HepG2 (cell line): ENCODE measurements at regions not wholly inside any gene's neighbourhood (a gene's known extent, or its start where the extent isn't known, plus 50 kb on each side); places are given as distances from the start of the nearest gene placed in this dataset.

Source experiments
- ATAC-seq: fragments of 200-7000 bp; cut with Tn5 transposase; 3 replicates; pipeline ENCODE4 v1.9.1; 2020; ENCODE audit warnings: mild to moderate bottlenecking, moderate library complexity
- BruUV-seq: library from RNA; stranded (reverse); fragments of 400-500 nt; replicated peaks from 2 replicates; lab custom pipeline; 2021; lab: Mats Ljungman, UMichigan
- CTCF ChIA-PET: fragments of 300-600 bp; formaldehyde crosslinking; extraction: SDS; loops from one replicate; lab custom pipeline; 2021; ENCODE audit warnings: low total read pairs, inconsistent platforms, low intra/inter-chr PET ratio; lab: Yijun Ruan, JAX
- POLR2A ChIA-PET: fragments of 350-600 bp; sonication (Branson Sonifier 250); formaldehyde crosslinking; loops from one replicate; lab custom pipeline; 2020; ENCODE audit warnings: antibody characterized with exemption, inconsistent platforms; lab: Yijun Ruan, JAX
- DNase-seq: peaks from one replicate; pipeline ENCODE4 v3.0.0-alpha.2; 2015; ENCODE audit warnings: low spot score
- FAIRE-seq: peaks from 3 replicates; lab custom pipeline; 2011; peaks lifted over from hg19 to GRCh38; lab: Jason Lieb, UNC
- H2AFZ ChIP-seq: one replicate; pipeline ENCODE4 v1.6.1; 2011; ENCODE audit warnings: low read length, inconsistent platforms
- H3K27ac ChIP-seq: fragments of 300-600 bp; 3 replicates; pipeline ENCODE4 v1.8.0; 2011; ENCODE audit warnings: mixed run types, mild to moderate bottlenecking, mixed read lengths, low read length, inconsistent platforms; ENCODE audit not compliant: insufficient read depth; ENCODE audit errors: extremely low read length
- H3K27me3 ChIP-seq, 2 experiments: fragments of 200-600 bp in 1 of 2; 2 replicates in 1 of 2; 3 replicates in 1 of 2; pipeline versions ENCODE4 v1.6.0 to v1.8.0; 2011; ENCODE audit warnings: low read length in 2 of 2, mild to moderate bottlenecking in 2 of 2, moderate library complexity in 2 of 2, inconsistent platforms in 1 of 2; ENCODE audit not compliant: insufficient read depth in 2 of 2, control insufficient read depth in 1 of 2
- H3K36me3 ChIP-seq, 2 experiments: fragments of 200-600 bp in 1 of 2; replicated peaks in 1 of 2; 2 replicates in 1 of 2; 3 replicates in 1 of 2; pipeline versions ENCODE4 v1.5.1 to v1.8.0; 2011; ENCODE audit warnings: low read length in 2 of 2, inconsistent platforms in 1 of 2; ENCODE audit not compliant: insufficient read depth in 2 of 2, control insufficient read depth in 1 of 2
- H3K4me1 ChIP-seq: 2 replicates; pipeline ENCODE4 v1.5.1; 2012; ENCODE audit warnings: low read length, inconsistent platforms; ENCODE audit not compliant: insufficient read depth
- H3K4me2 ChIP-seq: 2 replicates; pipeline ENCODE4 v1.6.0; 2011; ENCODE audit warnings: low read depth, low read length, inconsistent platforms
- H3K4me3 ChIP-seq, 3 experiments: fragments of 200-600 bp in 1 of 3; sonication (generic), shearing (Covaris generic) in 1 of 3; replicated peaks in 1 of 3; 2 replicates each; pipeline ENCODE4 v1.5.1; 2011 to 2016; ENCODE audit warnings: low read length in 3 of 3, inconsistent platforms in 2 of 3, low read depth in 2 of 3, mild to moderate bottlenecking in 2 of 3, control low read depth in 1 of 3, mixed read lengths in 1 of 3; ENCODE audit not compliant: insufficient read depth in 1 of 3
- H3K79me2 ChIP-seq: one replicate; pipeline ENCODE4 v1.6.1; 2011; ENCODE audit warnings: low read length, inconsistent platforms; ENCODE audit not compliant: insufficient read depth
- H3K9ac ChIP-seq: 2 replicates; pipeline ENCODE4 v1.6.0; 2011; ENCODE audit warnings: mild to moderate bottlenecking, low read depth, low read length, inconsistent platforms; ENCODE audit not compliant: insufficient read depth
- H3K9me3 ChIP-seq: 2 replicates; pipeline ENCODE4 v1.5.1; 2012; ENCODE audit warnings: mild to moderate bottlenecking, low read length
- H4K20me1 ChIP-seq: 2 replicates; pipeline ENCODE4 v1.6.0; 2011; ENCODE audit warnings: inconsistent platforms, mild to moderate bottlenecking, low read length, moderate library complexity; ENCODE audit not compliant: insufficient read depth
- BHLHE40 ChIP-seq: IDR thresholded peaks from 2 replicates; pipeline ENCODE4 v1.6.1; 2011; ENCODE audit warnings: low read length, improper control_type of control experiment
- CAMTA2 ChIP-seq: sonication (generic); formaldehyde crosslinking; IDR thresholded peaks from 2 replicates; pipeline ENCODE4 v1.4.0; 2020; ENCODE audit warnings: mild to moderate bottlenecking, missing genetic modification reagents, borderline replicate concordance
- FOXO1 ChIP-seq: sonication (generic); formaldehyde crosslinking; IDR thresholded peaks from 2 replicates; pipeline ENCODE4 v1.4.0; 2020; ENCODE audit warnings: missing genetic modification reagents
- MED13 ChIP-seq: sonication (generic); formaldehyde crosslinking; IDR thresholded peaks from 2 replicates; pipeline ENCODE4 v1.5.0; 2020; ENCODE audit warnings: missing genetic modification reagents
- ZNF24 ChIP-seq: fragments of 450-650 bp; IDR thresholded peaks from 2 replicates; pipeline ENCODE4 v1.6.1; 2017; ENCODE audit warnings: antibody characterized with exemption, mild to moderate bottlenecking
- WGBS: methylation state at CpG from one replicate; pipeline ENCODE4 v1.1.6; 2017; ENCODE audit warnings: low lambda C conversion rate; 5-methylcytosine and 5-hydroxymethylcytosine counted together
- in situ Hi-C: cut with HindIII; loops from 2 replicates; pipeline ENCODE4 v1.10.0; 2017; ENCODE audit warnings: low pct_unique_long_range_greater_than_20kb; ENCODE audit not compliant: extremely low pct_ligation_motif_present
- intact Hi-C: fragments of 100-400 bp; cut with micrococcal nuclease; formaldehyde crosslinking; loops from one replicate; pipeline ENCODE4 v1.10.0; 2022; ENCODE audit not compliant: unreplicated experiment
- TF ChIP-seq, protein P1 (sequence below): sonication (generic); formaldehyde crosslinking; IDR thresholded peaks from 2 replicates; pipeline ENCODE4 v1.5.0; 2020; ENCODE audit warnings: mild to moderate bottlenecking, missing genetic modification reagents, borderline replicate concordance
- TF ChIP-seq, protein P2 (sequence below): sonication (generic); formaldehyde crosslinking; IDR thresholded peaks from 2 replicates; pipeline ENCODE4 v1.4.0; 2020; ENCODE audit warnings: missing genetic modification reagents
- TF ChIP-seq, protein P3 (sequence below): sonication (generic); formaldehyde crosslinking; IDR thresholded peaks from 2 replicates; pipeline ENCODE4 v1.4.0; 2020; ENCODE audit warnings: mild to moderate bottlenecking, missing genetic modification reagents
- TF ChIP-seq, protein P4 (sequence below): IDR thresholded peaks from 2 replicates; pipeline ENCODE4 v1.6.1; 2016; ENCODE audit warnings: mild to moderate bottlenecking

DNA sequence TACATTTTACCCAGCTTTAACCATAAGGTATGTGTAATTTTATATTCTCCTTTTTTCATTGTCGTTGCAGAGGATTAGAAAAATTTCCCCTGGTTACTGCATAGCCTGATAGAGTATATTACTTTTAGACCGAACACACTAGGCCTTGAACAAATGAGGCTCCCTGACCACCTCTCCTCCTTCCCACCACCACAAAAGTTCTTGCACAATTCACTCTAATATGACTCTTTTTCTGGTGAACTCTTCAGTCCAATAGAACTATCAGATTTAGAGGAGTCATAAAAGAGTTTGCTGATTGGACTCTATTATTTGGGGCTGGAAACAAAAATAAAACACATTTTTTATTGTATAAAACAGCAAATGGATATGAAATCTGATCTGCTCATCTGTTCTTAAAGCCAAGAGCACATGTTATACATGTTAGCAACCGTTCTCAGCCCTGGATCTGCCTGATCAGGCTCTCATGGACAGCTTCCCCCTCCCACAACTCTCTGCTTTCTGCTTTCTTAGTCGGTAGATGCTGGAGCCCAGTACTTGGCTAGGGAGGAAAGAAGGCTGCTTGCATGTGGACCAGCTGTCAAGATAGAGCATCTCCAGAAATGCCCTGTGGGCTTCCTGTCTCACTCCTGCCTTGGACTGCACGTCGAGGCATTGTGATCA is 83.5 kb downstream of the CD164 start:
- no peak for FAIRE-seq
- POLR2A ChIA-PET, result no interaction called here
- H3K4me2 ChIP-seq, result no peak overlapping the region

More for the DNA sequence above, 83.5 kb downstream of the CD164 start:
- no peak overlapping the region for H3K27ac ChIP-seq
- no peak for TF ChIP-seq CAMTA2 (CRISPR knock-in tag)
- TF ChIP-seq FOXO1 (CRISPR knock-in tag), result no peak
- TF ChIP-seq BHLHE40, result no peak
- TF ChIP-seq, protein P1, sequence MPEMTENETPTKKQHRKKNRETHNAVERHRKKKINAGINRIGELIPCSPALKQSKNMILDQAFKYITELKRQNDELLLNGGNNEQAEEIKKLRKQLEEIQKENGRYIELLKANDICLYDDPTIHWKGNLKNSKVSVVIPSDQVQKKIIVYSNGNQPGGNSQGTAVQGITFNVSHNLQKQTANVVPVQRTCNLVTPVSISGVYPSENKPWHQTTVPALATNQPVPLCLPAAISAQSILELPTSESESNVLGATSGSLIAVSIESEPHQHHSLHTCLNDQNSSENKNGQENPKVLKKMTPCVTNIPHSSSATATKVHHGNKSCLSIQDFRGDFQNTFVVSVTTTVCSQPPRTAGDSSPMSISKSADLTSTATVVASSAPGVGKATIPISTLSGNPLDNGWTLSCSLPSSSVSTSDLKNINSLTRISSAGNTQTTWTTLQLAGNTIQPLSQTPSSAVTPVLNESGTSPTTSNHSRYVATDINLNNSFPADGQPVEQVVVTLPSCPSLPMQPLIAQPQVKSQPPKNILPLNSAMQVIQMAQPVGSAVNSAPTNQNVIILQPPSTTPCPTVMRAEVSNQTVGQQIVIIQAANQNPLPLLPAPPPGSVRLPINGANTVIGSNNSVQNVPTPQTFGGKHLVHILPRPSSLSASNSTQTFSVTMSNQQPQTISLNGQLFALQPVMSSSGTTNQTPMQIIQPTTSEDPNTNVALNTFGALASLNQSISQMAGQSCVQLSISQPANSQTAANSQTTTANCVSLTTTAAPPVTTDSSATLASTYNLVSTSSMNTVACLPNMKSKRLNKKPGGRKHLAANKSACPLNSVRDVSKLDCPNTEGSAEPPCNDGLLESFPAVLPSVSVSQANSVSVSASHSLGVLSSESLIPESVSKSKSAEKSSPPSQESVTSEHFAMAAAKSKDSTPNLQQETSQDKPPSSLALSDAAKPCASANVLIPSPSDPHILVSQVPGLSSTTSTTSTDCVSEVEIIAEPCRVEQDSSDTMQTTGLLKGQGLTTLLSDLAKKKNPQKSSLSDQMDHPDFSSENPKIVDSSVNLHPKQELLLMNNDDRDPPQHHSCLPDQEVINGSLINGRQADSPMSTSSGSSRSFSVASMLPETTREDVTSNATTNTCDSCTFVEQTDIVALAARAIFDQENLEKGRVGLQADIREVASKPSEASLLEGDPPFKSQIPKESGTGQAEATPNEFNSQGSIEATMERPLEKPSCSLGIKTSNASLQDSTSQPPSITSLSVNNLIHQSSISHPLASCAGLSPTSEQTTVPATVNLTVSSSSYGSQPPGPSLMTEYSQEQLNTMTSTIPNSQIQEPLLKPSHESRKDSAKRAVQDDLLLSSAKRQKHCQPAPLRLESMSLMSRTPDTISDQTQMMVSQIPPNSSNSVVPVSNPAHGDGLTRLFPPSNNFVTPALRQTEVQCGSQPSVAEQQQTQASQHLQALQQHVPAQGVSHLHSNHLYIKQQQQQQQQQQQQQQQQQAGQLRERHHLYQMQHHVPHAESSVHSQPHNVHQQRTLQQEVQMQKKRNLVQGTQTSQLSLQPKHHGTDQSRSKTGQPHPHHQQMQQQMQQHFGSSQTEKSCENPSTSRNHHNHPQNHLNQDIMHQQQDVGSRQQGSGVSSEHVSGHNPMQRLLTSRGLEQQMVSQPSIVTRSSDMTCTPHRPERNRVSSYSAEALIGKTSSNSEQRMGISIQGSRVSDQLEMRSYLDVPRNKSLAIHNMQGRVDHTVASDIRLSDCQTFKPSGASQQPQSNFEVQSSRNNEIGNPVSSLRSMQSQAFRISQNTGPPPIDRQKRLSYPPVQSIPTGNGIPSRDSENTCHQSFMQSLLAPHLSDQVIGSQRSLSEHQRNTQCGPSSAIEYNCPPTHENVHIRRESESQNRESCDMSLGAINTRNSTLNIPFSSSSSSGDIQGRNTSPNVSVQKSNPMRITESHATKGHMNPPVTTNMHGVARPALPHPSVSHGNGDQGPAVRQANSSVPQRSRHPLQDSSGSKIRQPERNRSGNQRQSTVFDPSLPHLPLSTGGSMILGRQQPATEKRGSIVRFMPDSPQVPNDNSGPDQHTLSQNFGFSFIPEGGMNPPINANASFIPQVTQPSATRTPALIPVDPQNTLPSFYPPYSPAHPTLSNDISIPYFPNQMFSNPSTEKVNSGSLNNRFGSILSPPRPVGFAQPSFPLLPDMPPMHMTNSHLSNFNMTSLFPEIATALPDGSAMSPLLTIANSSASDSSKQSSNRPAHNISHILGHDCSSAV, result no peak
- TF ChIP-seq, protein P2, sequence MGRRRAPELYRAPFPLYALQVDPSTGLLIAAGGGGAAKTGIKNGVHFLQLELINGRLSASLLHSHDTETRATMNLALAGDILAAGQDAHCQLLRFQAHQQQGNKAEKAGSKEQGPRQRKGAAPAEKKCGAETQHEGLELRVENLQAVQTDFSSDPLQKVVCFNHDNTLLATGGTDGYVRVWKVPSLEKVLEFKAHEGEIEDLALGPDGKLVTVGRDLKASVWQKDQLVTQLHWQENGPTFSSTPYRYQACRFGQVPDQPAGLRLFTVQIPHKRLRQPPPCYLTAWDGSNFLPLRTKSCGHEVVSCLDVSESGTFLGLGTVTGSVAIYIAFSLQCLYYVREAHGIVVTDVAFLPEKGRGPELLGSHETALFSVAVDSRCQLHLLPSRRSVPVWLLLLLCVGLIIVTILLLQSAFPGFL (CRISPR knock-in tag), result no peak
- TF ChIP-seq, protein P3, sequence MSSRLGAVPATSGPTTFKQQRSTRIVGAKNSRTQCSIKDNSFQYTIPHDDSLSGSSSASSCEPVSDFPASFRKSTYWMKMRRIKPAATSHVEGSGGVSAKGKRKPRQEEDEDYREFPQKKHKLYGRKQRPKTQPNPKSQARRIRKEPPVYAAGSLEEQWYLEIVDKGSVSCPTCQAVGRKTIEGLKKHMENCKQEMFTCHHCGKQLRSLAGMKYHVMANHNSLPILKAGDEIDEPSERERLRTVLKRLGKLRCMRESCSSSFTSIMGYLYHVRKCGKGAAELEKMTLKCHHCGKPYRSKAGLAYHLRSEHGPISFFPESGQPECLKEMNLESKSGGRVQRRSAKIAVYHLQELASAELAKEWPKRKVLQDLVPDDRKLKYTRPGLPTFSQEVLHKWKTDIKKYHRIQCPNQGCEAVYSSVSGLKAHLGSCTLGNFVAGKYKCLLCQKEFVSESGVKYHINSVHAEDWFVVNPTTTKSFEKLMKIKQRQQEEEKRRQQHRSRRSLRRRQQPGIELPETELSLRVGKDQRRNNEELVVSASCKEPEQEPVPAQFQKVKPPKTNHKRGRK (CRISPR knock-in tag), result no peak
- TF ChIP-seq ZNF24, result no peak
- TF ChIP-seq, protein P4, sequence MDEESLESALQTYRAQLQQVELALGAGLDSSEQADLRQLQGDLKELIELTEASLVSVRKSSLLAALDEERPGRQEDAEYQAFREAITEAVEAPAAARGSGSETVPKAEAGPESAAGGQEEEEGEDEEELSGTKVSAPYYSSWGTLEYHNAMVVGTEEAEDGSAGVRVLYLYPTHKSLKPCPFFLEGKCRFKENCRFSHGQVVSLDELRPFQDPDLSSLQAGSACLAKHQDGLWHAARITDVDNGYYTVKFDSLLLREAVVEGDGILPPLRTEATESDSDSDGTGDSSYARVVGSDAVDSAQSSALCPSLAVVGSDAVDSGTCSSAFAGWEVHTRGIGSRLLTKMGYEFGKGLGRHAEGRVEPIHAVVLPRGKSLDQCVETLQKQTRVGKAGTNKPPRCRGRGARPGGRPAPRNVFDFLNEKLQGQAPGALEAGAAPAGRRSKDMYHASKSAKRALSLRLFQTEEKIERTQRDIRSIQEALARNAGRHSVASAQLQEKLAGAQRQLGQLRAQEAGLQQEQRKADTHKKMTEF, result no peak
- no peak for TF ChIP-seq MED13 (CRISPR knock-in tag)
- CTCF ChIA-PET, result no interaction called here
- DNase-seq, result no peak
- H3K36me3 ChIP-seq, result no peaks in the 10 kb centered on the region
- 88% methylated on average over 4 of the region's 6 CpGs for WGBS
- no TSS peak for BruUV-seq
- no peak overlapping the region for H3K9ac ChIP-seq
- no peak overlapping the region for H2AFZ ChIP-seq
- H3K79me2 ChIP-seq, result no peaks in the 10 kb centered on the region
- intact Hi-C loops, result loop anchor here (5.0 kb wide), 1 partner anchor 64 kb away; no protein-coding TSS in a partner anchor
- no peaks in the 10 kb centered on the region for H3K9me3 ChIP-seq
- no peaks in the 10 kb centered on the region for H3K27me3 ChIP-seq
- in situ Hi-C loops, result no loop called here
- ATAC-seq, result no peak
- H4K20me1 ChIP-seq, result no peaks in the 10 kb centered on the region
- H3K4me3 ChIP-seq, result no peak overlapping the region
- H3K4me1 ChIP-seq, result peaks cover 45% of the 10 kb centered on the region
